ENCODE measurements at regions not wholly inside any gene's neighbourhood (a gene's known extent, or its start where the extent isn't known, plus 50 kb on each side); places are given as distances from the start of the nearest gene placed in this dataset.

- DNase-seq (ENCODE audit: low read depth in 6 of 9, low spot score in 9 of 9) = no peak
- Histone ChIP-seq H3K4me3 (ENCODE audit: low read length in 2 of 2) (no peak overlapping the region), H3K27me3 (ENCODE audit: control insufficient read depth in 2 of 2, insufficient read depth in 1 of 2, low read length in 1 of 2) (no peaks in the 10 kb centered on the region), H3K27ac (ENCODE audit: low read depth in 1 of 2, low read length in 1 of 2) (no peak overlapping the region), H3K36me3 (ENCODE audit: control insufficient read depth in 2 of 2, insufficient read depth in 2 of 2, low read length in 1 of 2) (no peaks in the 10 kb centered on the region), H3K9me3 (ENCODE audit: control insufficient read depth in 2 of 2, insufficient read depth in 1 of 2, low read length in 1 of 2) (no peaks in the 10 kb centered on the region), H3K4me1 (ENCODE audit: control insufficient read depth in 2 of 2, insufficient read depth in 2 of 2, low read length in 2 of 2) (no peaks in the 10 kb centered on the region)
- 94% methylated on average over 7 of the region's 7 CpGs for WGBS
These were observed 733.9 kb upstream of the CHRM3 start for GRCh38 chr1:238652346-238652968.

GRCh38 chr1:238649200-238649599 lies 737.2 kb upstream of the CHRM3 start:
- DNase-seq (ENCODE audit: low read depth in 6 of 9, low spot score in 9 of 9) = no peak
- Histone ChIP-seq H3K9me3 (ENCODE audit: control insufficient read depth in 2 of 2, insufficient read depth in 1 of 2, low read length in 1 of 2) (no peaks in the 10 kb centered on the region), H3K4me1 (ENCODE audit: control insufficient read depth in 2 of 2, insufficient read depth in 2 of 2, low read length in 2 of 2) (no peaks in the 10 kb centered on the region), H3K27ac (ENCODE audit: low read depth in 1 of 2, low read length in 1 of 2) (no peak overlapping the region), H3K4me3 (ENCODE audit: low read length in 2 of 2) (no peak overlapping the region), H3K36me3 (ENCODE audit: control insufficient read depth in 2 of 2, insufficient read depth in 2 of 2, low read length in 1 of 2) (no peaks in the 10 kb centered on the region), H3K27me3 (ENCODE audit: control insufficient read depth in 2 of 2, insufficient read depth in 1 of 2, low read length in 1 of 2) (no peaks in the 10 kb centered on the region)

- H3K4me3 ChIP-seq (ENCODE audit: low read length in 2 of 2) = no peak overlapping the region
- no peaks in the 10 kb centered on the region for H3K27me3 ChIP-seq (ENCODE audit: control insufficient read depth in 2 of 2, insufficient read depth in 1 of 2, low read length in 1 of 2)
- 88% methylated on average over 4 of the region's 4 CpGs for WGBS
- H3K9me3 ChIP-seq (ENCODE audit: control insufficient read depth in 2 of 2, insufficient read depth in 1 of 2, low read length in 1 of 2) = no peaks in the 10 kb centered on the region
- no peaks in the 10 kb centered on the region for H3K4me1 ChIP-seq (ENCODE audit: control insufficient read depth in 2 of 2, insufficient read depth in 2 of 2, low read length in 2 of 2)
- no peak for DNase-seq (ENCODE audit: low read depth in 6 of 9, low spot score in 9 of 9)
- H3K27ac ChIP-seq (ENCODE audit: low read depth in 1 of 2, low read length in 1 of 2) = no peak overlapping the region
- no peaks in the 10 kb centered on the region for H3K36me3 ChIP-seq (ENCODE audit: control insufficient read depth in 2 of 2, insufficient read depth in 2 of 2, low read length in 1 of 2)
These were observed 737.6 kb upstream of the CHRM3 start for GRCh38 chr1:238648751-238649150.

GRCh38 chr1:238648296-238648695 lies 738.1 kb upstream of the CHRM3 start:
- no peaks in the 10 kb centered on the region for H3K4me1 ChIP-seq (ENCODE audit: control insufficient read depth in 2 of 2, insufficient read depth in 2 of 2, low read length in 2 of 2)
- H3K4me3 ChIP-seq (ENCODE audit: low read length in 2 of 2) = no peak overlapping the region
- no peak overlapping the region for H3K27ac ChIP-seq (ENCODE audit: low read depth in 1 of 2, low read length in 1 of 2)
- no peaks in the 10 kb centered on the region for H3K27me3 ChIP-seq (ENCODE audit: control insufficient read depth in 2 of 2, insufficient read depth in 1 of 2, low read length in 1 of 2)
- 90% methylated on average over 1 of the region's 1 CpG for WGBS
- H3K36me3 ChIP-seq (ENCODE audit: control insufficient read depth in 2 of 2, insufficient read depth in 2 of 2, low read length in 1 of 2) = no peaks in the 10 kb centered on the region
- H3K9me3 ChIP-seq (ENCODE audit: control insufficient read depth in 2 of 2, insufficient read depth in 1 of 2, low read length in 1 of 2) = no peaks in the 10 kb centered on the region
- no peak for DNase-seq (ENCODE audit: low read depth in 6 of 9, low spot score in 9 of 9)

GRCh38 chr1:238647877-238648276 lies 738.5 kb upstream of the CHRM3 start:
- Histone ChIP-seq H3K36me3 (ENCODE audit: control insufficient read depth in 2 of 2, insufficient read depth in 2 of 2, low read length in 1 of 2) (no peaks in the 10 kb centered on the region), H3K27ac (ENCODE audit: low read depth in 1 of 2, low read length in 1 of 2) (no peak overlapping the region), H3K4me1 (ENCODE audit: control insufficient read depth in 2 of 2, insufficient read depth in 2 of 2, low read length in 2 of 2) (no peaks in the 10 kb centered on the region), H3K4me3 (ENCODE audit: low read length in 2 of 2) (no peak overlapping the region), H3K27me3 (ENCODE audit: control insufficient read depth in 2 of 2, insufficient read depth in 1 of 2, low read length in 1 of 2) (no peaks in the 10 kb centered on the region), H3K9me3 (ENCODE audit: control insufficient read depth in 2 of 2, insufficient read depth in 1 of 2, low read length in 1 of 2) (no peaks in the 10 kb centered on the region)
- 82% methylated on average over 3 of the region's 3 CpGs for WGBS
- no peak for DNase-seq (ENCODE audit: low read depth in 6 of 9, low spot score in 9 of 9)

GRCh38 chr1:238642231-238642630 lies 744.1 kb upstream of the CHRM3 start:
- WGBS = 96% methylated on average over 4 of the region's 4 CpGs
- peak in 3 of 9 donors; percentile 7 to 22 (median 10) for DNase-seq (ENCODE audit: low read depth in 6 of 9, low spot score in 9 of 9)

GRCh38 chr1:238639861-238640260 lies 746.5 kb upstream of the CHRM3 start:
- Histone ChIP-seq H3K36me3 (ENCODE audit: control insufficient read depth in 2 of 2, insufficient read depth in 2 of 2, low read length in 1 of 2) (no peaks in the 10 kb centered on the region), H3K4me1 (ENCODE audit: control insufficient read depth in 2 of 2, insufficient read depth in 2 of 2, low read length in 2 of 2) (no peaks in the 10 kb centered on the region), H3K4me3 (ENCODE audit: low read length in 2 of 2) (no peak overlapping the region), H3K9me3 (ENCODE audit: control insufficient read depth in 2 of 2, insufficient read depth in 1 of 2, low read length in 1 of 2) (no peaks in the 10 kb centered on the region), H3K27me3 (ENCODE audit: control insufficient read depth in 2 of 2, insufficient read depth in 1 of 2, low read length in 1 of 2) (no peaks in the 10 kb centered on the region), H3K27ac (ENCODE audit: low read depth in 1 of 2, low read length in 1 of 2) (no peak overlapping the region)
- peak in 1 of 9 donors; percentile 4 for DNase-seq (ENCODE audit: low read depth in 6 of 9, low spot score in 9 of 9)

More at GRCh38 chr1:238642231-238642630, 744.1 kb upstream of the CHRM3 start:
- no peaks in the 10 kb centered on the region for H3K27me3 ChIP-seq (ENCODE audit: control insufficient read depth in 2 of 2, insufficient read depth in 1 of 2, low read length in 1 of 2)
- no peak overlapping the region for H3K27ac ChIP-seq (ENCODE audit: low read depth in 1 of 2, low read length in 1 of 2)
- no peaks in the 10 kb centered on the region for H3K36me3 ChIP-seq (ENCODE audit: control insufficient read depth in 2 of 2, insufficient read depth in 2 of 2, low read length in 1 of 2)
- no peaks in the 10 kb centered on the region for H3K9me3 ChIP-seq (ENCODE audit: control insufficient read depth in 2 of 2, insufficient read depth in 1 of 2, low read length in 1 of 2)
- H3K4me3 ChIP-seq (ENCODE audit: low read length in 2 of 2) = no peak overlapping the region
- H3K4me1 ChIP-seq (ENCODE audit: control insufficient read depth in 2 of 2, insufficient read depth in 2 of 2, low read length in 2 of 2) = no peaks in the 10 kb centered on the region

GRCh38 chr1:238628110-238628509 lies 737.4 kb upstream of the ZP4 start:
- no peaks in the 10 kb centered on the region for H3K36me3 ChIP-seq (ENCODE audit: control insufficient read depth in 2 of 2, insufficient read depth in 2 of 2, low read length in 1 of 2)
- no peaks in the 10 kb centered on the region for H3K27me3 ChIP-seq (ENCODE audit: control insufficient read depth in 2 of 2, insufficient read depth in 1 of 2, low read length in 1 of 2)
- no peaks in the 10 kb centered on the region for H3K9me3 ChIP-seq (ENCODE audit: control insufficient read depth in 2 of 2, insufficient read depth in 1 of 2, low read length in 1 of 2)
- DNase-seq (ENCODE audit: low read depth in 6 of 9, low spot score in 9 of 9) = no peak
- H3K27ac ChIP-seq (ENCODE audit: low read depth in 1 of 2, low read length in 1 of 2) = no peak overlapping the region
- WGBS = 61% methylated on average over 2 of the region's 2 CpGs
- no peak overlapping the region for H3K4me3 ChIP-seq (ENCODE audit: low read length in 2 of 2)
- no peaks in the 10 kb centered on the region for H3K4me1 ChIP-seq (ENCODE audit: control insufficient read depth in 2 of 2, insufficient read depth in 2 of 2, low read length in 2 of 2)

GRCh38 chr1:238624776-238625175 lies 734.1 kb upstream of the ZP4 start:
- 83% methylated on average over 4 of the region's 4 CpGs for WGBS
- Histone ChIP-seq H3K4me3 (ENCODE audit: low read length in 2 of 2) (no peak overlapping the region), H3K36me3 (ENCODE audit: control insufficient read depth in 2 of 2, insufficient read depth in 2 of 2, low read length in 1 of 2) (no peaks in the 10 kb centered on the region), H3K4me1 (ENCODE audit: control insufficient read depth in 2 of 2, insufficient read depth in 2 of 2, low read length in 2 of 2) (no peaks in the 10 kb centered on the region), H3K27me3 (ENCODE audit: control insufficient read depth in 2 of 2, insufficient read depth in 1 of 2, low read length in 1 of 2) (no peaks in the 10 kb centered on the region), H3K9me3 (ENCODE audit: control insufficient read depth in 2 of 2, insufficient read depth in 1 of 2, low read length in 1 of 2) (no peaks in the 10 kb centered on the region), H3K27ac (ENCODE audit: low read depth in 1 of 2, low read length in 1 of 2) (no peak overlapping the region)
- DNase-seq (ENCODE audit: low read depth in 6 of 9, low spot score in 9 of 9) = no peak

GRCh38 chr1:238621405-238621804 lies 730.7 kb upstream of the ZP4 start:
- Histone ChIP-seq H3K36me3 (ENCODE audit: control insufficient read depth in 2 of 2, insufficient read depth in 2 of 2, low read length in 1 of 2) (no peaks in the 10 kb centered on the region), H3K27me3 (ENCODE audit: control insufficient read depth in 2 of 2, insufficient read depth in 1 of 2, low read length in 1 of 2) (no peaks in the 10 kb centered on the region), H3K4me3 (ENCODE audit: low read length in 2 of 2) (no peak overlapping the region), H3K27ac (ENCODE audit: low read depth in 1 of 2, low read length in 1 of 2) (no peak overlapping the region), H3K9me3 (ENCODE audit: control insufficient read depth in 2 of 2, insufficient read depth in 1 of 2, low read length in 1 of 2) (no peaks in the 10 kb centered on the region), H3K4me1 (ENCODE audit: control insufficient read depth in 2 of 2, insufficient read depth in 2 of 2, low read length in 2 of 2) (no peaks in the 10 kb centered on the region)
- no peak for DNase-seq (ENCODE audit: low read depth in 6 of 9, low spot score in 9 of 9)
- WGBS = 96% methylated on average over 1 of the region's 1 CpG

All from thymus (tissue), 11 donors.